ENCODE measurements at regions not wholly inside any gene's neighbourhood (a gene's known extent, or its start where the extent isn't known, plus 50 kb on each side); places are given as distances from the start of the nearest gene placed in this dataset.
"Not testable (repeated sequence)": the region's sequence is repeated elsewhere in the genome, so short reads cannot be mapped to it uniquely, and the experiment has no call there.

GRCh38 chr2:21814588-21815149 lies 690.9 kb downstream of the TDRD15 start:
- FAIRE-seq: no peak

DNA sequence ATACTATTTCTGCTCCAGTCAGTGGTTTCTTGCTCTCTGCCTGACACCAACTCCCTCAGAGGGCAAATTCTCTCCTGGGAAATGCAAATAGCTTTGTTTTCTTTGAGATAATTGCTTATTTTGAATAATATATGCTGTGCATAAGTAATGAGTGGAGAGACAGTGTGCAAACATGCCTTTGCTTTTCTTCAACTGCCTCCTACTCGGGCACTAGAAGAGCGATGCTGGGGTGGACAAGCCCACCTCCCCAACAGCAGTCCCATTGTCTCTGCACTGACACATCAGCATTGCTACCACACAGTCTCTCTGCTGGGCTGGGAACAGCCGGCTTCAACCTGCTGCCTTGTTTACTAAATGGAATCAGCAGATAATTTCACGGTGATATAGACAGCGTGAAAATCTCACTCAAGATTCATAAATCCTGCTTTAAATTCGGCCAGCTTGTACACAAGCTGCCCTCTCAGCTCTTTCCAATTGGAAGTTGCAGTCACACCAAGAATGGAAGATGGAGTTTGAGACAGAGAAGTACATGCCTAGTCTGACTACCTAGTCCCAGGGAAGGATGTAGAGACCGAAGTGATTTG lies 694.5 kb downstream of the TDRD15 start:
- FAIRE-seq: no peak

DNA sequence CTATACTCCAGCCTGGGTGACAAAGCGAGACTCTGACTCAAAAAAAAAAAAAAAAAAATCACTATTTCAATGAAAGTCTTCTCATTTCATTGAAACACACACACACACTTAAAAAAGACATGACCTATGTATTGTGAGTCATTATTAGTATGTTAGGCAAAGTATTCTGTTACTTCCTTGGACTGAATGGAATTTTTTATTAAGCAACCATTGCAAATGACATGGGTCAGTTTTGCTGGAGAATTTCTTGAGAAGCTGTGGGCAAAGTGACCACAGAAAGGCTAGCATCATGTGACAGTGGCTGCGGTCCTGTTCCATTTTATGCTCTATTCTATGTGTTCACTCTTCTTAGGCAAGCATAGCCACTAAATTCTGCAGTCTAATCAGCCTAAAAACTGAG lies 695.7 kb downstream of the TDRD15 start:
- FAIRE-seq: no peak

DNA sequence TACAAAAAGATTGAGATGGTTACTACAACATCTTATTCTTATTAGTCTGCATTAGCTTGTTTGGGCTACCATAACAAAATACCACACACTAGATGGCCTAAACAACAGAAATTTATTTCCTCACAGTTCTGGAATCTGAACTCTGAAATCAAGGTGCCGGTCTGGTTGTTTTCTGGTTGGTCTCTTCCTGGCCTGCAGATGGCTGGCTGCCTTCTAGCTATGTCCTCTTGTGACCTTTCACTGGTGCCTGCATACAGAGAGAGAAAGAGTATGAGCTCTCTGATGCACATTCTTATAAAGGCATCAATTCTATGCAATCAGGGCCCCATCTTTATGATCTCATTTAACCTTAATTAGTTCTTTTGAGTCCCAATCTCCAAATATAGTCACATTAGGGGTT lies 696.5 kb downstream of the TDRD15 start:
- no peak for FAIRE-seq

- FAIRE-seq: no peak
Measured at GRCh38 chr2:21821672-21822227, 698.0 kb downstream of the TDRD15 start.

DNA sequence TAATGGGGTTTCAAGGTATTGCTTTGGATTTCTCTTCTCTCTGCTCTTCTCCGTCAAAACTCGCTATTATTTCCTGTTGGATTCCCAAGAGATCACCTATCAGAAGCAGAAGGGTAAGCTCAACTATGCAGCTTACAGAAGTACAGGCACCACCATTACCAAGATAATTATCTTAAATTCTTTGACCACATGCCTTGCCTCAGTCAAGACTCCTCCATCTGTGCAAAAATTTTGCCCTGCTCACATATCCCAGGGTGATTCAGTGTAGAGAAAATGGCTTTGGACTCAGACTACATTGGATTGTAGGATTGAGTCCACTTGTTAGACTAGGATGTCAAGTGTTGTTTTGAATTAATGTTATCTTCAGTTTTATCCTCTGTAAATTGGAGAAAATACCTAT lies 698.7 kb downstream of the TDRD15 start:
- FAIRE-seq: no peak

GRCh38 chr2:21833767-21834166 lies 710.0 kb downstream of the TDRD15 start:
- no peak for FAIRE-seq

GRCh38 chr2:21836261-21836660 lies 712.5 kb downstream of the TDRD15 start:
- FAIRE-seq: no peak

GRCh38 chr2:21836719-21837118 lies 713.0 kb downstream of the TDRD15 start:
- FAIRE-seq: no peak

- no peak for FAIRE-seq
Measured at GRCh38 chr2:21837168-21837960, 713.6 kb downstream of the TDRD15 start.

DNA sequence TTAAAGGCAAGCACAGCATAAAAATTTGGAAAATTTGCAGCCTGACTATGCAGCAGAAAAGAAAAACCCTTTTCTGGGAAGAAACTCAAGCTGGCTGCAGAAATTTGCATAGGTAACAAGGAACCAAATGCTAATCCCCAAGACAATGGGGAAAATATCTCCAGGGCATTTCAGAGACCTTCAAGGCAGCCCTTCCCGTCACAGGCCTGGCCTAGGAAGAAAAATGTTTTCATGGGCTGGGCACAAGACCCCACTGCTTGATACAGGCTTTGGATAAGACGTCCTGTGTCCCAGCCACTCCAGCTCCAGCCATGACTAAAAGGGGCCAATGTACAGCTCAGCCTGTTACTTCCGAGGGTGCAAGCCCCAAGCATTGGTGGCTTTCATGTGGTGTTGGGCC lies 717.6 kb downstream of the TDRD15 start:
- FAIRE-seq: no peak

- not testable (repeated sequence) for FAIRE-seq
Measured at GRCh38 chr2:21850367-21850766, 726.6 kb downstream of the TDRD15 start.

GRCh38 chr2:21854938-21855337 lies 731.2 kb downstream of the TDRD15 start:
- no peak for FAIRE-seq

DNA sequence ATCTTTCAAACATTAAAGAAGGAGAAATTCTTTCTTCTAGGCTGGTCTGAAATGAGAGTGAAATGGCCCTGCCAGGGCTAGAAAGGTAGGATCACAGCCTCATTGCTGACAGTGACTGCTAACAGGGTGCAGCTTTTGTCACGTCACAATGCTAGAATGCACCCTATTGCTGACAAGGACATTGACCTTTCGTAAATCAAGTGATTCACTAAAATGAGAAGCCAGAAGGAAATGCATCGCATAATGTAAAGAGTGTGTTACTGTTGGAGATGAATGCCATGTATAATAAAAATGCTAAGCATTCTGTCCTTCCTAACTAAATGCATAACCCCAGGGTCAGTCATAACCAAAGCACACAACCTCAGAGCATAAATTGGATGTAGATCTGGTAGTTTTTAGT lies 732.9 kb downstream of the TDRD15 start:
- no peak for FAIRE-seq

- no peak for FAIRE-seq
Measured at GRCh38 chr2:21860907-21861306, 737.1 kb downstream of the TDRD15 start.

GRCh38 chr2:21866316-21866715 lies 742.5 kb downstream of the TDRD15 start:
- no peak for FAIRE-seq

- no peak for FAIRE-seq
Measured at GRCh38 chr2:21887881-21888280, 764.1 kb downstream of the TDRD15 start.

DNA sequence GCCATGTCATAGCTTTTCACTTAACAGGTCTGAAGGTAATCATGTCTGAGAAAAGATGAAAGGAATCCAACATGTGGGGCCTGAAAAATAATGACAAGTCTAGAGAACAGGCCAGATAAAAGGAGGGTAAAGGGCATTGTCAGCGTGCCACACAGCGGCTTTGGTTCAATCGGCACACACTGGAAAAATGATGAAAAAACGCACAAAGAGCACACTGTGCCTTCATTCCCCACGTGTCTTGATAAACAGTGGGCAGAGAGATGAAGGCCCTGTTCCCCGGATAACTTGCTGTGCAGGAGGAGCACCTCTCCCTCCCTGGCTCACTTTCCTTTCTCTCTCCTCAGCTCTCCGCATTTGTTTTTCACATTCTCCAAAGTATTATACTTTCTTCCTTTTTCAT lies 766.3 kb downstream of the TDRD15 start:
- FAIRE-seq: no peak

- no peak for FAIRE-seq
Measured at GRCh38 chr2:21890716-21891115, 766.9 kb downstream of the TDRD15 start.

DNA sequence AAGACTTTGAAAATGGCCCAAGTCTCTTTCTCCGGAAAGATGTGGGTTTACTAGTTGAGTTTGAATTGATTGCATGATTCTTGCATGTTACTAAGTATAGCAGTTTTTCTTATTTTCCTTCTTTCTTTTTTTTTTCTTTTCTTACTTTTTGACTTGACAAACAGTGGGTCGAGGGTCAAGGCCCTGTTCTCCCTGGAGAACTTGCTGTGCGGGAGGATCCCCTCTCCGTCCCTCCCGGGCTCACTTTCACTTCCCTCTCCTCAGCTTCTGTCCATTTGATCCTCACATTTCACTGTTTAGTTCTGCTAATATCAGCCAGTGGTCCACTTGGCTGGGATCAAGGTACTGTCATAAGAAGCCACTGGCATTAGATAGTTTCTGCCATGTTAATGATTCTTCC lies 767.4 kb downstream of the TDRD15 start:
- no peak for FAIRE-seq

- no peak for FAIRE-seq
Measured at GRCh38 chr2:21892140-21892539, 768.4 kb downstream of the TDRD15 start.

GRCh38 chr2:21895200-21895599 lies 771.4 kb downstream of the TDRD15 start:
- FAIRE-seq: no peak

GRCh38 chr2:21908712-21909380 lies 785.1 kb downstream of the TDRD15 start:
- not testable (repeated sequence) for FAIRE-seq
